GM18907 (cell line): ENCODE measurements at regions not wholly inside any gene's neighbourhood (a gene's known extent, or its start where the extent isn't known, plus 50 kb on each side); places are given as distances from the start of the nearest gene placed in this dataset.
"Not testable (repeated sequence)": the region's sequence is repeated elsewhere in the genome, so short reads cannot be mapped to it uniquely, and the experiment has no call there.

Experiments
- ATAC-seq: cut with Tn5 transposase; IDR thresholded peaks from one replicate; pipeline ENCODE4 v1.9.1; 2021; ENCODE audit warnings: mild to moderate bottlenecking, moderate library complexity; ENCODE audit not compliant: unreplicated experiment

DNA sequence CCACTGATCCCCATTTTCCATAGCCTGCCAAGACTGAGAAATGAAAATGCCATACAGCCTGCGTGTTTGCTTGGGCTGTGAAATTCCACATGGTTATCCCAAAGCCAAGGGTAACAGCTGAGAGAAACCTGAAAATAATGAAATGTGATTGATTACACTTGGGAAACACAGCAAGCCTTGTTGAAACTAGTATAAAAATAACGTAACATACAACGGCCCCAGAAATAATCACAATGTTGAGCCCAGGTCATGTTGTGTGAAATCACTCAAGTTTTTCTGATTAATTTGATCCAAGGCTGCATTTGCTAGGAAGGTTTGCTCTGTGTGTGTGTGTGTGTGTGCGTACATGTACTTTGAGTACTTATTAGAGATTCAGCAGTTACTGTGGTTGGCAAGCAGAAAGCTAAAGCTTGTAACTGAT is 269.0 kb downstream of the OXSM start:
- no peak for ATAC-seq

DNA sequence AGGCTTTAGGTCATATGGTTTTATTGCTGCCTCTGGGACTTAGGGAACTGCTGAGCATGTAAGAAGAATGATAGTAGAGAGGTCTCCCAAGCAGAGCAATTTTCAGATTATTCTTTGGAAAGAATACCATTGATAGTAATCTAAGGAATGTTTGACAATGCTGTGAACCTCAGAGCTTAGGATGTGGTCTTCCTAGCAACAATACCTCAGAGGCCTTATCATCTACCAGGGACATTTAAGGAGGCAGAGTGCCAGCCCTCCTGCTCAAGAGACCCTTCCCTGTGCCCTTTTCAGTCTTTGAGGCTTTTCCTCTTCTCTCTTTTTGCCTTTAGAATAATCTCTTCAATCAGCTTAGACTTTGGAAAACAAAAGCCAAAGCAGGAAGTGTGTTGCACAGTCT is 272.1 kb downstream of the OXSM start:
- ATAC-seq, result no peak

DNA sequence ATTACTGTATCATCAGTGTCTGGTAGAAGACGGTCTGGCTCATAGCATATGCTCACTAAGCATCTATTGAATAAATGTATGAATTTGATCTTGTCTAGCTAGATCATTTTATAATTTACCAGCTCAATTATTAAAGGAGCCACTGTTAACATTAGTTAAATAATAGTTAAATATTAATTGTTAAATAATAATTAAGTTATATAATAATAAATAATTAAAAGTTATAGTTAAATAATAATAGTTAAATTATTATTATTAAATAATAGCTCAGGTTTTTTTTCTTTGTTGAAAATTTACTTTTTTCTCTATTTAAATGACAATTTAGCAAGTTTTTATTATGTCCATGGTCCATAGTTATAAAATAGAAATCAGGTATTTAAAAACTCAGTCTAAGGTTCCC is 274.4 kb downstream of the OXSM start:
- ATAC-seq, result no peak

DNA sequence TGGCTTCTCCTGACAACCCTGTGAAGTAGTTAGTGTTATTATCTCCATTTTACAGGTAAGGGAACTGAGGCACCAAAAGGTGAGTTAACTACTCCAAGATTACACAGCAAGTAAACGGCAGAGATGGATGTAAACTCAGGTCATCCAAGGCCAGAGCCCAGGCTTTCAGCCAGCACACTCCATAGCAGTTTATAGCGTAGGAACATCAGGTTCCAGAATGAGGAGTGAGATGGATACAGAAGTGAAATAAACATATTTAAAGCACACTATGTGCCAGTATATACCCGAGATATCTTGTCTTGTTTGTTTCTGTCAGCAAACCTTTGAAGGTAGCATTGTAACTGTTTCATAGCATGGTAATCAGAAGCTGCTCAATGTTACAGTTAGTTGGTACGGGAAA is 279.0 kb downstream of the OXSM start:
- no peak for ATAC-seq

DNA sequence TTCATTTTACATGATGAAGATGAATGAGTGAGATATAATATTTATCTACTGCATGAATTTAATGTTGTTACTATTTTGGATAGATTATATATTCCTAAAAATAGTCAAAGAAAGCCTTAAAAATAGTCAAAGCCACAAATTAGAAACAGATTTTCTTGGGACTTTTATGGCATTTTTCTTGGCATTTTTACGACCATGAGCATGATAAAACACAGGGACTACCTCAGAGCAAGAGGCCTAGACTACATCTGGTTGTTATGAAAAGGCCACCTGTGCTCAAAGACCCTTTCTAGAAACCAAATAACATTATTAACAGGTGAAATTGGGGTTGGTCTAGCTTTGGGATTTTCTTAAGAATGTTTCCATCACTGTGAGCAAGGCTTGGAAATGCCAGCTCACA is 281.0 kb downstream of the OXSM start:
- ATAC-seq, result no peak

DNA sequence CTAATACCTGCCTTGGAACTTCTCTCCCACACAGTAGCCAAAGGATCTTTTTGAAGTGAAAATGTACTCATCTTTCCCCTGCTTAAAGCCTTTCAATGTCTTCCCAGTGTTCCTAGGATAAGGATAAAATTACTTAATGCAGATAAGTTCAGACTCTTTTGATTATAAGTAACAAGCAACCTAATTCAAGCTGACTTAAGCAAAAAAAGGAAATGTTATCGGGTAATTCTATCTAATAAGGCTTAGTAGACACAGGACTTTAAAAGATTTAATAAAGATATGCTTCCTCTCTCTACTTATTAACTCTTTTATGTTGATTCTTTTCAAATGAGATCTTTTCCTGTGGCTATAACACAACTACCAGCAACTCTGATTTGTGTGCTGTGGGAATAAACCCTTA is 284.2 kb downstream of the OXSM start:
- ATAC-seq, result no peak

DNA sequence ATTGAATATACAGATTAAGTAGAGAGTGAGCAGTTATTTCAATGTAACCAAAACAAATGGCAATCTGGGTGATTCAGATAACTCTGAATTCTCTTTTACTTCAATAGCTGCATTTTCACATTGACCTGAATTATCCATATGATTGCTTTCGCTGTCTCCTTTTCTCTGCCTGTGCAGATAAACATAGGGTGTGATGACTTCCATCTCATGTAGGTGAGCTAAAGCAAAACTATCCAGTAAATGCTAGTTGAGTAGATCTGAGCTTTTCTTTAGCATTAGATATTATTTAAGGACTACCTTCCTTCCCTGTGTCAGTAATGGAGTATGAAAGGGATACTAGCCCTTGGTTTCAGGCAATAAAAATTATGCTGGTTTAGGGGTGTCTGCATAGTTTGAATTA is 288.6 kb downstream of the OXSM start:
- no peak for ATAC-seq

DNA sequence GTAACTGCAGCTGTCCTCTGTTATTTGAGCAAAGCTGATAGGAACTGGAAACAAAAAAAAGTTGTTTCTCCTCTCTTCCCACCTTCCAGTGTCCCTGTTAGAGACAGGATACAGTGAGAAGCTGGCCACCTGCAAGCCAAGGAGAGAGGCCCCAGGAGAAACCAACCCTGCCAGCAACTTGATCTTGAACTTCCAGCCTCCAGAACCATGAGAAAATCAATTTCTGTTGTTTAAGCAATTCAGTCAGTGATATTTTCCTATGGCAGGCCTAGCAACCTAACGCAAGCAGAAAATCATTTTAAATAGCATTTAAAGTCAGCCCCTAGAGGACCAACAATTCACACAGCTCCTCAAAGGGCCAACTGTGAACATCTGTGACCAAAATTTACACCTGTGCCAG is 291.3 kb downstream of the OXSM start:
- ATAC-seq, result no peak

DNA sequence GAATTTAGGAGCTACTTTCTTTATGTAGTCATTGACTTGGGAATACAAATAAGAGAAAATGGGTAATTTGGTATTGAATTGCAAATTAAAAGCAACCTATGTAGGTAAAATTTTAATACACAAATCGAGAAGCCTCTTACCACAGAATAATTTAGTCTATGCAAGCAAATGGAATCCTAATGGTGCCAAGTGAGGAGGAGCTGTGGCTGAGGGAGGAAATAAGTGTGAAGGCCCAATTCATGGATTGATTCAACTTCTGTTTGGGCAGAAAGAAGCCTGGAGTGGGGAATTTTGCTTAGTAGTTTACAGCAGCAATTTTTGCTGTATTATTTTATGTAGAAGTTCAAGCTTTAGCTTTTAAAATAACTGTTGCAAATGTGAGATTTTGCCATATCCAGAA is 291.9 kb downstream of the OXSM start:
- no peak for ATAC-seq

DNA sequence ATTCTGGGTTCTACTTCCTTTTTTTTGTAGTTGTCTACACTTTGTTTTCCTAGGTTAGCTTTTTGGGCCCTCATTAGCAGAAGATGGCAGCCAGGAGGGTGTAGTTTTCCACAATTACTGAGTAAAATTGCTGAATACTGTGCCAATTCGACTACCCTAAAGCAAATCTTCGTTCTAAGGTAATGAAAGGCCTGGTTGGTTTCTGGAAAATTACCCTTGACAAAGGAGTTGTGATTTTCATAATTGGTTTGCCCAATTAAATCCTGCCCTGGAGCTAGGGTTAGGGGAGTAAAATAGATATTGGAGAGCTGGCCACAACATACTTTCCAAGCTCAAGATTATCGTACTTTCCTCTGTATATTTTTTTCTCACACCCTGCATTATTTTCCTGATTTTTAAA is 293.0 kb downstream of the OXSM start:
- no peak for ATAC-seq

DNA sequence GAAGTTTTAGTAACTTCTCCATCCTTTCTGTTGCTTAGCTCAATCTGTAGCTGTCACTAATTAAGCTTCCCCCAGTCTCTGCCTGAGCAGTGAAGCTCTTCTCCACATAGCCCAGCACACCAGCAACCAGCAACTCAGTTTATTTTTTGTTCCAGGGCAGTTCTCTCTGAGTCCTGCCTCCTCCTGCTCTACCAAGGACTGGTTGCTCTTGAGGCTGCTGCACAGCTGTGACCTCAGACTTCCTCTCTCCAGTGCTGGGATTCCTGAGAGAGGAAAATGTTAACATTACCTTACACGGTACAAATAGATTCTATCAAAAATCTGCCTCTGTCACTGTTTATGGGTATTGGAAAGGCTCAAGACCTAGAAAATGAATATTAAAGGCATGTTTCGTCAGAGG is 294.7 kb downstream of the OXSM start:
- no peak for ATAC-seq

DNA sequence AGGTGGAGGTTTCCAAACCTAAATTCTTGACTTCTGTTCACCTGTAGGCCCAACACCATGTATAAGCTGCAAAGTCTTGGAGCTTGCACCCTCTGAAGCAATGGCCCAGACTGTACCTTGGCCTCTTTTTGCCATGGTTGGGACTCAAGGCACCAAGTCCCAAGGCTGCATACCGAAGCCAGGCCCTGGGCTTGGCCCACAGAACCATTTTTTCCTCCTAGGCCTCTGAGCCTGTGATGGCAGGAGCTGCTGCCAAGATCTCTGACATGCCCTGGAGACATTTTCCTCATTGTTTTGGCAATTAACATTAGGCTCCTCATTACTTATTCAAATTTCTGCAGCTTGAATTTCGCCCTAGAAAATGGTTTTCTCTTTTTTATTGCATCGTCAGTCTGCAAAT is 297.9 kb downstream of the OXSM start:
- no peak for ATAC-seq

DNA sequence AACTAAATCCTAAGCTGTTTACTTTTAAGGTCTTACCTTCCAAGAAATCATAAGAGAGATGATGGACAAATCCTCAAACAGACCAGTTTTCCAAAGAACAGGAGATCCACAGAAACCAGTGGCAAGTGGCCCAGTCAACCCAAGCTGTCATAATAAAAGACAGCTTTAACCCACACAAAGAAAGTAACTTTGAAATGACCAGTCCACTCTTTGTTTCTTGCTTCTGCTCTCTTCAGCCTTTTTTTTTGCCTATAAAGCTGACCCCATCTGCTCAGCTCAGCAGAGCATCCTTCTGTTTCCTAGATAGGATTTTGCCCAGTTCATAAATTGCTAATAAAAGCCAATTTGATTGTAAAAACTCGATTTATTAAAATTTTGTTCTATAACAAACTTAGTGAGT is 299.4 kb downstream of the OXSM start:
- ATAC-seq, result no peak

DNA sequence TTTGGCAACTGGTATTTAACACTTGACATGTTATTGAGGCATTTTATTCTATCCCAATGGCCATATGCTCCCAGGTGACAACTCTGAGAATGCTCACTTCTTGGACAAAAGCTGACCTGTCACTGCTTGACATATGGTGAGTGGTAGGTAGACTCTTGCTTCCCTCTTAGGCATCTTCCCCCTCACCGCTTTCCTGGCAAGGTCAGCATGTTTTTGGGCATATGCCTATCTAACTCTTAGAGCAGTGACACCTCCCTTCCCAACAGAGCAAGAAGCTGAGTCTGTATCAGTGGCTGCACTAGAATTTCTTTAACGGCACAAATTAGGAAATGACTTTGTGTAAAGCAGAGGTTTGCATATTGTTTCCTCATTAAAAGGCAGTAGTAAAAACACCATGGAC is 300.7 kb downstream of the OXSM start:
- ATAC-seq, result no peak

DNA sequence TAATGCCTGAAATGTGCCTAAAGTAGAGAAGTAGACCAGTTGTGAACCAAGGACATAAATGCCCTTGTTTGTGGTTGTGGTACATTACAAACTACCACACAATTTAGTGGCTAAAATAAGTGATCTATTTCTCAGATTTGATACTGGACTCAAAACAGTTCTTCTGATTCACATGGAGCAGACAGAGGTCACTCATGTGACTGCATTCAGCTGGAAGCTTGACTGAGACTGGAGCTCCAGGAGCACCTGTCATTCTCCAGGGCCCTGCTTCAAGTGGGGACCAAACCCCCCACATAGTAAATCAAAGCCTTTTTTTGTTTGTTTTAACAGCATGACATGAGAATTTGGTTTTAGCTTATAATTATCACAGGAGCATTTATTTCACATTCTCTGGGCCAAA is 301.2 kb downstream of the OXSM start:
- ATAC-seq, result no peak

DNA sequence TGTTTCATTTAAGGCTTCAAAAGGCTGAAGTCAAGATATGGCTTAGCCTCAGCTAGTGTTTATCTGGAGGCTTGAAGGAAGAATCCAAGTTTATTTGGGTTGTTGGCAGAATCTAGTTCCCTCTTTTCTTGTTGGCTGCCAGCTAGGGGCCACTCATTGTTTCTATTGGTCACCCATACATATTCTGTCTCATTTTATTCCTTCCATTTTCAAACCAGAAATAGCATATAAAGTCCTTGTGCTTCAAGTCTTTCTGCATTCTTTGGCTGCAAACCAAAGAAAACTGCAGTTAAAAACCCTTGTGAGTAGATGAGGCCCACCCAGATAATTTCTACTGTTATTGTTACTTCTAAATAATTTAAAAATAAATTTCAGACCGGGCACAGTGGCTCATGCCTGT is 301.7 kb downstream of the OXSM start:
- no peak for ATAC-seq

DNA sequence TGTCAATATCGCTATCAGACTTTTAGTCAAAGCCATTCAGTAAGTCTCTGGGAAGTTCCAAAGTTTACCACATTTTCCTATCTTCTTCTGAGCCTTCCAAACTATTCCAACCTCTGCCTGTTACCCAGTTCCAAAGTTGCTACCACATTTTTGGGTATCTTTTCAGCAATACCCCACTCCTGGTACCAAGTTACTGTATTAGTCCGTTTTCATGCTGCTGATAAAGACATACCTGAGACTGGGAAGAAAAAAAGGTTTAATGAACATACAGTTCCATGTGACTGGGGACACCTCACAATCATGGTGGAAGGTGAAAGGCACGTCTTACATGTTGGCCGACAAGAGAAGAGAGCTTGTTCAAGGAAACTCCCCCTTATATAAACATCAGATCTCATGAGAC is 307.2 kb downstream of the OXSM start:
- ATAC-seq, result not testable (repeated sequence)

DNA sequence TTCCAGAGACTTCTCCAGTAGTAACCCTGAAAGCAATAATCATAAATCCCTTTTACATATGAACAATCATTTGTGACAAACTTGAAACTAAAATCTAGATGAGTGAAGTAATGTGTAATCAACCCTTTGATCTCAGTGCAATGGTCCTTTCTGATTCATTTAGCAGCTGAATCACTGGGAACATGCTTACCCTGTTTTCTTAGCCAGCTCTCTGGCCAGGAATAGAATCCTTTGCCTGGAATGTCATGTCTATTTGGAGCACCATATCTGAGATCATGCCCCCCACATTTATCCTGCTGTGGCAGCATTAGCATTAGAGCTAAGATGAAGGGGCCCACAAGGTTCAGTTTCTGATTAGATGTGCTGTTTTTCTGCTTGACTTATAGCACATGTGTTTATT is 309.8 kb downstream of the OXSM start:
- no peak for ATAC-seq

DNA sequence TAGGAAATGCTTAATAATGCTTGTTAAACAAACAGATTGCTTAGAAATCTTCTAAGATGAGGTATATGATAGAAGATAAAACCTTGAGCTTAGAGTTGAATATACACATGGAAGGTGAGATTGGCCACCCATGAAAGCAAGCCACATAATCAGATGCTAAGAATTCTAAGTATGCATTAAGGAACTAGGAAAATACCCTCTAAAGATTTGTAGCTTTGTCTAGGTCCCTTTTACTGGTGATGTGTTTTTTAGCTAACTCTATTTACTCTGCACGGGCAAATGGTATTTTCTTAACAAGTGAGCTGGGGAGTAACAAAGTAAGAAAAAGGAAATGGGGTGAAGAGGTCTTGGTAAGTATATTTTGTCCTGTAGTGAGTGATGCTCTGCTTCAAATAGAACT is 310.3 kb downstream of the OXSM start:
- ATAC-seq, result no peak

DNA sequence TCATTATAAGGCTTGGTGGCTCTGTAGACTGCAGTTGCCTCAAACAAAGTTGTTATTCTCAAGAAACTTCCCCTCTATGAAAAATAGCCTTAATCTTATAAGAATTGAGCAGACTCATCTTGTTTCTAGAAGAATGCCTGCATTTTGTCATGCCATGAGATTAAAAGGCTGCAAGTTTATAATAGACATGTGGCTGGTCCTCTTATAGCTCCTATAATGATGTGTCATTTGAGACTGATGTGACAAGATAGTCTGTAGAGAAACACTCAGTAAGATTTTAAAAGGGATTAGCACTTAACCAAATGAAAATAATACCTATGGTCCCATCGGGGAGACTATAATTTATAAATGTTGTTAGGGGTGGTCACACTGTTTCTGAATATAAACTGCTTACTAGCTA is 312.5 kb downstream of the OXSM start:
- no peak for ATAC-seq

DNA sequence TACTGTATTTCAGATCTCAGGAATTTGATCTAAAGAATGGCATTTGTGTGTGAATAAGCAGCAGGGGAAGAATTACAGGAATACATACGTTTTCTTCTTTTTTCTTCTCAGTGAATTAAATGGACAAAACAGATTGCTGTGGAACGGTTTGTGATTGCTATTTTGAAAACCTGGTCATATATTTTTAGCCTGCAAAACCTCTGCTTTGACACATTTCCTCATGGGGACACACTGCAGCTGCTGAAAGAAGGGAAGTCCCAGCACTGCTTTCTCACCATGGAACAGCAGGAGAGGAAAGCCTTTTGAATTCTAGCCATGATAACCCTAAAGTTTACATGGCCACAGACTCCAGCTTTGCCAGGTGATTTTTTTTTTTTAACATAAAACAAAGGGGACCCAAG is 315.0 kb downstream of the OXSM start:
- ATAC-seq, result no peak

DNA sequence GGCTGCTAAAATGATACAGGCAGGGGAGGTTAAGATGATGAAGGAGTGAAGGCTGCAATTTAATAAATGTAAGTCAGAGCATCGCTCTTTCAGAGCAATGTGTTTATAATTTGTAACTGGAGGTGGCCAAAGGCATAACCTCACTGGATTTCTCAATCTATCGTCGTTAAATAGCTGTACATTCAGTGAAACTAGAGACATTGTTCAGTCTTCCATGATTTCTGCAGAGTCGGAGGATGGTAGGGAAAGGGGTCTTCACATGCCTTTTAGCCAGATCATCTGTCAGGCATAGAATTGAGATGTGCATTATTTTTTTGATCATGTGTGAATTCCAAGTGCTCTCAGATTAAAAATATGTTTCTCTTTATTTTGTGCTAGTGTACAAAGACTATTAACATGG is 315.4 kb downstream of the OXSM start:
- no peak for ATAC-seq

DNA sequence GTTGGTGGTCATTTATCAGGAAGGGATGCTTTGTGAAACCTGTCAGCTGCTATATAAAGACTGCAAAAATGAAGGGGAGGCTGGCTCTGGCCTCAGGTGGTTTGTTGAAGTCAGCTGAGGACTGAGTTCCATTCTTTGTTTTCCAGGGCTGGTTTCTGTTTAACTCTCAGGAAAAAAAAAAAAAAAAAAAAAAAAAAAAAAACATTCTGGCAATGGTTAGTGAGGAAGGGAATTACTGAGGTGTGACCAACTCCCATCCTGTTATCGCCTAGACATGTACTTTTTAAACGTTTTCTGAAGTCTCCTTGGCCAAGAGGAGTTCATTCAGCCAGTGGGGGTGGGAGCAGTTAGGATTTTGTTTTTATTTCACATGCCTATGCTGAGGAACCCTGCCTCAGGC is 316.3 kb downstream of the OXSM start:
- ATAC-seq, result no peak

DNA sequence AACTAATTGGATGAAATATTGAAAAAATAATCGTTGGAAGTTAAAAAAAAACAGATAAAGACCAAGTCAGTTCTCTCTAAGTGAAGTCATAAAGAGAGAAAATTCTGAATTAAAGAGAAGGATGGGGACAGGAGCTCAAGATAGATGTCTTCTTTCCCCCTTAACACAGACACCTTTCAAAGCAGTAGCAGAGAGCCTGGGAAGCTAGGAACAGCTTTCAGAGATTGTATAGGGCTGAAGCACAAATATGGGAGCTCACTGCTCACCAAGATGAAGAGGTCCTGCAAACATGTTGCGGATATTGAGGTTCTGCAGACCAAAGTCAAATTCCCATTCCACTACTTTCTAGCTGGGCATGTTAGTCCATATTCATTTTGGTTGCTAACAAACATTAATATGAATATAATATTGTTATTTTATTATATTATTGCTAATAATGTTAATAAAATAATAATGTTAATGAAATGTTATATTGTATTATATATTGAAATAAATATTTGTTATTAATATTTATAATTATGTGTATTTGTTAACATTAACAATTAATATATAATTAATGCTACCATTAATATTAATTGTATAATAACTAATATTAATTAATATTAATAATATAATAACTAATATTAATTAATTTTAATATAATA is 319.1 kb downstream of the OXSM start:
- ATAC-seq, result no peak
